Mesothelial cell of epicardium (in vitro differentiated cells): ENCODE measurements at regions not wholly inside any gene's neighbourhood (a gene's known extent, or its start where the extent isn't known, plus 50 kb on each side); places are given as distances from the start of the nearest gene placed in this dataset.

Experiments
- DNase-seq, 2 experiments: peaks; one replicate each; pipeline ENCODE4 v3.0.0; 2021; ENCODE audit warnings: low spot score in 2 of 2; ENCODE audit not compliant: unreplicated experiment in 2 of 2
- H3K27ac Mint-ChIP-seq: 2 replicates; pipeline ENCODE4 v1.8.0; 2021; ENCODE audit warnings: mixed read lengths
- H3K27me3 Mint-ChIP-seq: 2 replicates; pipeline ENCODE4 v1.8.0; 2021; ENCODE audit warnings: low read depth, mixed read lengths
- H3K36me3 Mint-ChIP-seq: 2 replicates; pipeline ENCODE4 v1.8.0; 2021; ENCODE audit warnings: mixed read lengths
- H3K4me1 Mint-ChIP-seq: 2 replicates; pipeline ENCODE4 v1.8.0; 2021; ENCODE audit warnings: mixed read lengths
- H3K4me3 Mint-ChIP-seq: 2 replicates; pipeline ENCODE4 v1.8.0; 2021; ENCODE audit warnings: mild to moderate bottlenecking, moderate library complexity, mixed read lengths
- H3K9me3 Mint-ChIP-seq: 2 replicates; pipeline ENCODE4 v1.8.0; 2021; ENCODE audit warnings: mixed read lengths
- TF ChIP-seq, protein P1 (sequence below): fragments of 200-600 bp; sonication (generic); IDR thresholded peaks from one replicate; pipeline ENCODE4 v1.5.0; 2021; ENCODE audit warnings: antibody characterized with exemption; ENCODE audit not compliant: unreplicated experiment

DNA sequence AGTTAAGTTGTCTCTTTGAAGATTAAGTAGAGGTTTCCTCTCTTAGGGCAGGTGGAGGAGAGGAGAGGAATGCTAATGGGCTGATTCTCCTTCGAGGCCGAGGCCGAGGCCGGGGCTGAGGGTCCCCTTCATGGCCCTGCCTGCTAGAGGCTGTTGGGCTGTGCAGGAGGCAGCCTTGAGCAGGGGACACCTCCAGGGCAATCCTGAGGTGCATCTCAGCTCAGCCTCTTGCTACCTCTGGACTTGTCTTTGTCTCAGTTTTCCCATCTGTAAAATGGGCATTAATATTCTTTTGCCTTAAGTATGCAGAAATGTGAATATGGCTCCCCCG lies 97.7 kb upstream of the PRR20G start:
- no peak for DNase-seq
- Mint-ChIP-seq H3K9me3 (peaks cover 14% of the 10 kb centered on the region), H3K36me3 (no peaks in the 10 kb centered on the region), H3K27ac (no peak overlapping the region), H3K4me3 (no peak overlapping the region), H3K4me1 (no peaks in the 10 kb centered on the region), H3K27me3 (peaks cover 58% of the 10 kb centered on the region)
- TF ChIP-seq, protein P1, sequence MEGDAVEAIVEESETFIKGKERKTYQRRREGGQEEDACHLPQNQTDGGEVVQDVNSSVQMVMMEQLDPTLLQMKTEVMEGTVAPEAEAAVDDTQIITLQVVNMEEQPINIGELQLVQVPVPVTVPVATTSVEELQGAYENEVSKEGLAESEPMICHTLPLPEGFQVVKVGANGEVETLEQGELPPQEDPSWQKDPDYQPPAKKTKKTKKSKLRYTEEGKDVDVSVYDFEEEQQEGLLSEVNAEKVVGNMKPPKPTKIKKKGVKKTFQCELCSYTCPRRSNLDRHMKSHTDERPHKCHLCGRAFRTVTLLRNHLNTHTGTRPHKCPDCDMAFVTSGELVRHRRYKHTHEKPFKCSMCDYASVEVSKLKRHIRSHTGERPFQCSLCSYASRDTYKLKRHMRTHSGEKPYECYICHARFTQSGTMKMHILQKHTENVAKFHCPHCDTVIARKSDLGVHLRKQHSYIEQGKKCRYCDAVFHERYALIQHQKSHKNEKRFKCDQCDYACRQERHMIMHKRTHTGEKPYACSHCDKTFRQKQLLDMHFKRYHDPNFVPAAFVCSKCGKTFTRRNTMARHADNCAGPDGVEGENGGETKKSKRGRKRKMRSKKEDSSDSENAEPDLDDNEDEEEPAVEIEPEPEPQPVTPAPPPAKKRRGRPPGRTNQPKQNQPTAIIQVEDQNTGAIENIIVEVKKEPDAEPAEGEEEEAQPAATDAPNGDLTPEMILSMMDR: no peak

DNA sequence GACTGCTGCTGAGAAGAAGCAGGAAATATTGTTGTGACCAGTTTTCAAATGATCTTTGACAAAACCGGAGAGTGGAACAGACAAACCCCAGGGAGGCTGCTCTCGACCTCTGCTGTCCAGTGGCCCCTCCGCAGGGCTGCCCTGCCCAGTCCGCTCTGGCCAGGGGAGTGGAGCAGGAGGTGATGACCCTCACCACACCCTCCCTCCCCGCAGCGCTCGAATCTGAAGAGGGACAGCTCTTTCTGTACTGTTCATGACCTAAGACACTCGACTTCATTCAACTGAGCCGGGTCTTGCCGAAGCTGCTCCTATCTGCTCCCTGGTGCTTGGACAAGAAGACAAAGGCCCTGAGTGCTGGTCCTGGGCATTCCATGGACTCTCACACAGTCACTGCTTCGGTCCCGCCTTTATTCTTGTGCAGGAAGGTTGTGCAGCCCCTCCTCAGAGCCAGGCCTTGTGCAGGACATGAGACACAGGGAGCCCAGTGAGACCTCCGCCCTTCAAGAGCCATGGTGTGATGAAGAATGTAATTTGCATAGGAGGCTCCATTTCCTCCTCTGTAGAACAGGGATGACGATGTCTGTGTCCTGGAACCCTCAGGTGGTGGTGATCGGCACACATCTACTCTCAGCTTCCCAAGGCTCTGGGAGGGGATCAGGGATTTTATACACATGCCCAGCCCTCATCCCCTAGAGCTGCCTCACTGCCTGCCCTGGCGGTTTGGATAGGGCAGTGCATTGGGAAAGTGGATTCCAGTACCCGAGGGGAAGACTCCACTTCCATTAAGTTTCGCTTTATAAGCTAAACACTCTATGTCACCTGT lies 97.1 kb upstream of the PRR20G start:
- TF ChIP-seq, protein P1: no peak
- Mint-ChIP-seq H3K27ac (no peak overlapping the region), H3K36me3 (no peaks in the 10 kb centered on the region), H3K27me3 (peaks cover 59% of the 10 kb centered on the region), H3K4me3 (no peak overlapping the region), H3K4me1 (no peaks in the 10 kb centered on the region), H3K9me3 (peaks cover 15% of the 10 kb centered on the region)
- no peak for DNase-seq

DNA sequence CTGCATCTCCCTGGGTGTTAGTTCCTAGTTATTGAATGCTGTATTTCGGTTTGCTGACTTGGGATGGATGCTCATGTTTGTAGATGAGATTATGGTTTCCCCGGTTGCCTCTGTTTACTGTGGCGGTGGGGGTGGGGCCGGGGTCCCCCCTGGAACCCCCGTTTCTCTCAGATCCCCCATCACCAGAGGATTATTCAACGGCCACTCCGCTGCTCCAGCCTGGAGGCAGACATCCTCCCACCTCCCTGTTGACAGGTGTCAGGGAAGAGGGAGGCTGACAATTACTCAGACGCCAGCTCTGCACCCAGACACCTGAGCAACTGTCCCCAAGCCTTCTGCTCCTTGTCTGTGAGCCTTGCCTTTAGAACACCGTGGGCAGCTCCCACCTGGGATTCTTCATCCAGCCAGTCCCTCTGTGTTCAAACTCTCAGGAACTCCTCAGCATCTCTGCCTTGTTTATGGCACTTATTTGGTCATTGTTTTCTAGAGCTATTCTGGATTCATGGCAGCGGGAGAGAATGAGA lies 95.9 kb upstream of the PRR20G start:
- Mint-ChIP-seq H3K27ac (no peak overlapping the region), H3K36me3 (no peaks in the 10 kb centered on the region), H3K4me3 (no peak overlapping the region), H3K9me3 (peaks cover 15% of the 10 kb centered on the region), H3K4me1 (no peaks in the 10 kb centered on the region), H3K27me3 (peaks cover 50% of the 10 kb centered on the region)
- TF ChIP-seq, protein P1: no peak
- DNase-seq: no peak

DNA sequence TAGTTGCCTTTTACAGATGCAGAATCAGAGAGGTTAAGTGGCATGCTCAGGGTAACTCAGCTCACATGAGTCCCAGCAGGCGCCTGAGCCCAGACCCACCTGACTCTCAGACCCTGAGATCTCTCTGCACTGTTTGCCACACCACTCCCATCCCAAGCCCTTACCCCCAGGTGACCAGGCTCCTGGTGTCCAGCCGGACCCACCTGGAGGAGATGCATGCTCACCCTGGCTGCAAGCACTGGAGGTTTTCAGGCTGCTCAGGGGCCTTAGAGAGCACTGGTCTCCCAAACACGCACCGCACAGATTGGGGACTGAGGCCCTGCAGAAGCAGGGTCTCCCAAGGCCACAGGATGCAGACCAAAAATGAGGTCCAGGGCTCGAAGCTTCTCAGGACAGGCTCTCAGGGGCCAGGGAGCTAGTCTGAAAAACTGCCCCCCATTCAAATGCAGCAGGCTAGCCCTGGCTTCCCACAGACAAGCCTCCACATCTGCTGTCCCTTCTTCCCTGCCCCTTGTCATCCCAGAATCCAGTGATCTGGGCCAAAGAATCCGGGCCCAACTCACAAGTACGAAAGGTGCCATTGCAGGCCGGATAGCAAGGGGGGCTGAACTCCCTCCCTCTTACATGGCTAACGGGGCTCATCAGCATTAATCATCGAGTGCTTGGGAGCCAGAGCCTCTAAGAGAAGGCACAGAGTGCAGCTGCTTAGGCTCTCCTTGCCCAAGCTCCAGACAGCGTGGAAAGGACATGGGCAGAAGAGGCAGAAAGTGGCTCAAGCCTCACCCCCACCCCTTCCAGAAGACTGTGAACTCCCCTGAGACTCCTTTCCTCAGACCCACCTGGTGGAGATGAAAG lies 90.2 kb upstream of the PRR20G start:
- no peak for DNase-seq
- Mint-ChIP-seq H3K4me3 (no peak overlapping the region), H3K4me1 (no peaks in the 10 kb centered on the region), H3K36me3 (no peaks in the 10 kb centered on the region), H3K27me3 (peaks cover 44% of the 10 kb centered on the region), H3K27ac (no peak overlapping the region), H3K9me3 (peaks cover 15% of the 10 kb centered on the region)
- TF ChIP-seq, protein P1: no peak

DNA sequence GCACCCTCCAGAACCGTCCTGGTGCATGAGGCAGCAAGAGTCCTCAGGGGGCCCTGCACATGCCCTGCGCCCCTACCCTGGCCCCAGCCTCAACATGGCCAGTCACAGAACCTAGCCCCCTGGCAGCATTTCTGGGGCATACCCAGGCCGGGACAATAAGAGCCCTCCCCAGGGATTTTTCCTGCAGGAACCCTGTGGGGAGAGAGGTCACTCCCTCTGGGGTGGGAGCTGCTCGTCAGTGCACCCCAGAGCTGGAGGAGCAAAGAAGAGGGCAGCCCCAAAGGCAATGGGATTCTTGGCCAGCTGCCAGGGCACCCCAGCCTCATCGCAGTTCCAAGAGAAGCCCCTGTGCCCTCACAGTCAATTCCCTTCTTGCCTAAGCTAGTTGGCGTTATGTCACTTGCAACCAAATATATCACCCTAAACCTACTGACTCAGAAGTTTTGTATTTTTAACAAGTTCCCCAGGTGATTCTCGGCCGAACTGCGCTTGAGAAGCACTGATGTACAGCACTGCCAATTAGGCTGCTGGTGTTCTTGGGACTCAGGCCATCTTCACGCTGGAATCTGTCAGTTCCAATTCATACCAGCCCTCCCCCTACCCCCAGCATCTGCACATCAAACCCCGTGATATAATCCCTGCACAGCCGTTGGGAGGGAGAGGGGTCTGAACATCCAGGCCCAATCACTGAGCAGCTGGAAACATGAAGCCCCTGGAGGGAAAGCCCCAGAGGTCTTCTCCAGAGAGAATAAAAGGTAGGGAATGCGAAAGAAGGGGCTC lies 87.5 kb upstream of the PRR20G start:
- no peak overlapping the region for H3K27ac Mint-ChIP-seq
- H3K4me1 Mint-ChIP-seq: no peaks in the 10 kb centered on the region
- H3K9me3 Mint-ChIP-seq: no peaks in the 10 kb centered on the region
- TF ChIP-seq, protein P1: no peak
- no peak for DNase-seq
- H3K27me3 Mint-ChIP-seq: peaks cover 46% of the 10 kb centered on the region
- H3K4me3 Mint-ChIP-seq: no peak overlapping the region
- H3K36me3 Mint-ChIP-seq: no peaks in the 10 kb centered on the region
